MM.1S (cell line): ENCODE measurements at regions not wholly inside any gene's neighbourhood (a gene's known extent, or its start where the extent isn't known, plus 50 kb on each side); places are given as distances from the start of the nearest gene placed in this dataset.

ENCODE experiments used
- DNase-seq: peaks from one replicate; pipeline ENCODE4 v3.0.0-alpha.2; 2015
- H2AFZ ChIP-seq: fragments of 300-600 bp; sonication (generic); 2 replicates; pipeline ENCODE4 v1.6.0; 2016; ENCODE audit warnings: antibody characterized with exemption, low read length
- H3F3A ChIP-seq: fragments of 300-600 bp; sonication (generic); 2 replicates; pipeline ENCODE4 v1.6.1; 2016; ENCODE audit warnings: mild to moderate bottlenecking, antibody characterized with exemption, low read length, moderate library complexity, mixed read lengths; ENCODE audit not compliant: insufficient read depth
- H3K27ac ChIP-seq: fragments of 300-600 bp; sonication (generic); 2 replicates; pipeline ENCODE4 v1.5.1; 2016; ENCODE audit warnings: mild to moderate bottlenecking, low read length
- H3K27me3 ChIP-seq: fragments of 300-600 bp; sonication (generic); replicated peaks from 2 replicates; pipeline ENCODE4 v1.6.0; 2016; ENCODE audit warnings: low read length; ENCODE audit not compliant: insufficient read depth
- H3K36me3 ChIP-seq: fragments of 300-600 bp; sonication (generic); replicated peaks from 2 replicates; pipeline ENCODE4 v1.6.1; 2016; ENCODE audit warnings: mild to moderate bottlenecking, low read length, mixed read lengths; ENCODE audit not compliant: insufficient read depth
- H3K4me1 ChIP-seq: fragments of 300-600 bp; sonication (generic); 2 replicates; pipeline ENCODE4 v1.6.1; 2016; ENCODE audit warnings: low read length, mixed read lengths
- H3K4me2 ChIP-seq: fragments of 300-600 bp; sonication (generic); 2 replicates; pipeline ENCODE4 v1.6.0; 2016; ENCODE audit warnings: low read depth, low read length
- H3K4me3 ChIP-seq: fragments of 300-600 bp; sonication (generic); 2 replicates; pipeline ENCODE4 v1.5.1; 2016; ENCODE audit warnings: low read length, mixed read lengths
- H3K79me2 ChIP-seq: fragments of 300-600 bp; sonication (generic); 2 replicates; pipeline ENCODE4 v1.6.1; 2016; ENCODE audit warnings: mixed run types, low read length, mixed read lengths
- H3K9ac ChIP-seq: fragments of 300-600 bp; sonication (generic); 2 replicates; pipeline ENCODE4 v1.6.1; 2016; ENCODE audit warnings: low read length, mixed read lengths
- H3K9me2 ChIP-seq: fragments of 300-600 bp; sonication (generic); replicated peaks from 2 replicates; pipeline ENCODE4 v1.6.1; 2016; ENCODE audit warnings: mild to moderate bottlenecking, low read length, mixed read lengths; ENCODE audit not compliant: insufficient read depth
- H3K9me3 ChIP-seq: fragments of 300-600 bp; sonication (generic); replicated peaks from 2 replicates; pipeline ENCODE4 v1.6.1; 2016; ENCODE audit warnings: mild to moderate bottlenecking, low read length, mixed read lengths; ENCODE audit not compliant: insufficient read depth
- H4K20me1 ChIP-seq: fragments of 300-600 bp; sonication (generic); 2 replicates; pipeline ENCODE4 v1.6.1; 2016; ENCODE audit warnings: mild to moderate bottlenecking, low read length, moderate library complexity, mixed read lengths; ENCODE audit not compliant: insufficient read depth
- CTCF ChIP-seq: fragments of 300-600 bp; sonication (generic); IDR thresholded peaks from 2 replicates; pipeline ENCODE4 v1.5.1; 2016; ENCODE audit warnings: antibody characterized with exemption, low read length, mixed read lengths
- EZH2 ChIP-seq: fragments of 300-600 bp; sonication (generic); optimal IDR thresholded peaks from 2 replicates; pipeline ENCODE3; 2017; ENCODE audit warnings: low read depth, mild to moderate bottlenecking, antibody characterized with exemption, low read length, mixed read lengths
- EZH2phosphoT487 ChIP-seq: fragments of 300-600 bp; sonication (generic); IDR thresholded peaks from 2 replicates; pipeline ENCODE4 v1.6.1; 2018; ENCODE audit warnings: antibody characterized with exemption, low read length

GRCh38 chr11:113553915-113554314, 78.7 kb upstream of the DRD2 start:
- H3K27ac ChIP-seq = no peak overlapping the region
- no peak overlapping the region for H2AFZ ChIP-seq
- no peak overlapping the region for H3K4me3 ChIP-seq
- no peaks in the 10 kb centered on the region for H3K36me3 ChIP-seq
- H3K4me2 ChIP-seq = no peak overlapping the region
- no peaks in the 10 kb centered on the region for H3K4me1 ChIP-seq
- H3K79me2 ChIP-seq = no peaks in the 10 kb centered on the region
- H3K9me2 ChIP-seq = no peaks in the 10 kb centered on the region
- H3K27me3 ChIP-seq = no peaks in the 10 kb centered on the region
- H3K9ac ChIP-seq = no peak overlapping the region
- no peak for DNase-seq
- no peaks in the 10 kb centered on the region for H4K20me1 ChIP-seq
- no peak for TF ChIP-seq EZH2phosphoT487
- no peak for TF ChIP-seq EZH2
- no peak for TF ChIP-seq CTCF
- H3K9me3 ChIP-seq = no peaks in the 10 kb centered on the region
- H3F3A ChIP-seq = no peaks in the 10 kb centered on the region

GRCh38 chr11:113553235-113553634, 78.0 kb upstream of the DRD2 start:
- no peak for DNase-seq
- H3K9ac ChIP-seq = no peak overlapping the region
- no peaks in the 10 kb centered on the region for H3K9me2 ChIP-seq
- no peaks in the 10 kb centered on the region for H3K27me3 ChIP-seq
- H4K20me1 ChIP-seq = no peaks in the 10 kb centered on the region
- H3K4me2 ChIP-seq = no peak overlapping the region
- H3K36me3 ChIP-seq = no peaks in the 10 kb centered on the region
- no peak overlapping the region for H3K4me3 ChIP-seq
- no peaks in the 10 kb centered on the region for H3F3A ChIP-seq
- no peak overlapping the region for H2AFZ ChIP-seq
- H3K4me1 ChIP-seq = no peaks in the 10 kb centered on the region
- TF ChIP-seq CTCF = no peak
- no peak for TF ChIP-seq EZH2phosphoT487
- TF ChIP-seq EZH2 = no peak
- no peaks in the 10 kb centered on the region for H3K9me3 ChIP-seq
- H3K27ac ChIP-seq = no peak overlapping the region
- no peaks in the 10 kb centered on the region for H3K79me2 ChIP-seq

GRCh38 chr11:113552271-113552670, 77.1 kb upstream of the DRD2 start:
- no peak for DNase-seq
- H3K4me3 ChIP-seq = no peak overlapping the region
- H3K4me1 ChIP-seq = no peaks in the 10 kb centered on the region
- H3K9ac ChIP-seq = no peak overlapping the region
- H3K36me3 ChIP-seq = no peaks in the 10 kb centered on the region
- no peaks in the 10 kb centered on the region for H3K79me2 ChIP-seq
- H3F3A ChIP-seq = no peaks in the 10 kb centered on the region
- H3K27me3 ChIP-seq = no peaks in the 10 kb centered on the region
- no peak overlapping the region for H3K27ac ChIP-seq
- no peak overlapping the region for H3K4me2 ChIP-seq
- H3K9me3 ChIP-seq = no peaks in the 10 kb centered on the region
- TF ChIP-seq CTCF (no peak), EZH2 (no peak), EZH2phosphoT487 (no peak)
- H2AFZ ChIP-seq = no peak overlapping the region
- no peaks in the 10 kb centered on the region for H3K9me2 ChIP-seq
- no peaks in the 10 kb centered on the region for H4K20me1 ChIP-seq
